Activated CD4-positive, alpha-beta T cell treated with anti-CD3 and anti-CD28 coated beads, Interleukin-2, amount 10 ng/mL, durations not matched to agents 24 days and 14 days (primary cell): ENCODE measurements at regions not wholly inside any gene's neighbourhood (a gene's known extent, or its start where the extent isn't known, plus 50 kb on each side); places are given as distances from the start of the nearest gene placed in this dataset.
"Not testable (repeated sequence)": the region's sequence is repeated elsewhere in the genome, so short reads cannot be mapped to it uniquely, and the experiment has no call there.

Experiments
- DNase-seq: peaks from one replicate; pipeline ENCODE4 v3.0.0; 2022
- H3K27ac Mint-ChIP-seq: one replicate; pipeline ENCODE4 v1.8.0; 2022; ENCODE audit warnings: mild to moderate bottlenecking, mixed read lengths
- H3K27me3 Mint-ChIP-seq: one replicate; pipeline ENCODE4 v1.8.0; 2022; ENCODE audit warnings: mixed read lengths
- H3K36me3 Mint-ChIP-seq: one replicate; pipeline ENCODE4 v1.8.0; 2022; ENCODE audit warnings: low read depth, mild to moderate bottlenecking, mixed read lengths
- H3K4me1 Mint-ChIP-seq: one replicate; pipeline ENCODE4 v1.8.0; 2021; ENCODE audit warnings: mixed read lengths
- H3K4me3 Mint-ChIP-seq: one replicate; pipeline ENCODE4 v1.8.0; 2022; ENCODE audit warnings: mild to moderate bottlenecking, moderate library complexity, mixed read lengths
- H3K9me3 Mint-ChIP-seq: one replicate; pipeline ENCODE4 v1.8.0; 2021; ENCODE audit warnings: mixed read lengths
- intact Hi-C: fragments of 100-400 bp; cut with micrococcal nuclease; formaldehyde crosslinking; loops from one replicate; pipeline ENCODE4 v1.15.1; 2023

DNA sequence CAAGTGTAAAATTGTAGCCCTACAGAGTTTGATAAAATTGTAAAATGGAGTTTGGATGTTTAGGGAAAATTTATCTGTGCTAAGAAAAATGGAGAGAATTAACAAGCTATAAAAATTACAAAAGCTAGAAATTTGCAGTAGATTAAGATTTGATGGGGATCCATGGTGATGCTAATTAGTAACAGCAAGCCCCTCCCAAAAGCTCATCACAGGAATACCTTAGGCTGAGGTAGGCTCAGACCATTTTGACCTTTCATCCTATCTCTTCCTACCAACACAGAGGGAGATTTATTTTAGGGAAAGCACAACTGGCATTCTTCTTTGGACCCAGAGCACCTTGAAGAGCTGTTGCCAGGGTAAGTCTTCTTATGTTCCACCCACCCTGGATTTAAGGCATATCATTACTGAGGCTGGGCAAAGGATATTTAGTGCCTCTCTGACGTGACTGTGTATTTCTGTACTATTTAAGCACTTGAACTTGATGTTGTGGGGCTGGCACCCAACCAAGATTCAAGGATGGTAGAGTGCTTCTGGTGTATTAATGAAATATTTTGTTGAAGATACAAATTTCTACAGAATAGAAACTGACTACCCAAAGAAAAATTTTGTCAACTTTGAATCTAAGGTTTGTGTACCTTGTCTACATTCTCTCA lies 70.8 kb upstream of the SLC39A10 start:
- no peak overlapping the region for H3K27ac Mint-ChIP-seq
- H3K4me1 Mint-ChIP-seq: peaks cover 4% of the 10 kb centered on the region
- DNase-seq: no peak
- H3K9me3 Mint-ChIP-seq: peaks cover 6% of the 10 kb centered on the region
- intact Hi-C loops: no loop called here
- H3K4me3 Mint-ChIP-seq: no peak overlapping the region
- no peaks in the 10 kb centered on the region for H3K27me3 Mint-ChIP-seq
- H3K36me3 Mint-ChIP-seq: peaks cover 1% of the 10 kb centered on the region

DNA sequence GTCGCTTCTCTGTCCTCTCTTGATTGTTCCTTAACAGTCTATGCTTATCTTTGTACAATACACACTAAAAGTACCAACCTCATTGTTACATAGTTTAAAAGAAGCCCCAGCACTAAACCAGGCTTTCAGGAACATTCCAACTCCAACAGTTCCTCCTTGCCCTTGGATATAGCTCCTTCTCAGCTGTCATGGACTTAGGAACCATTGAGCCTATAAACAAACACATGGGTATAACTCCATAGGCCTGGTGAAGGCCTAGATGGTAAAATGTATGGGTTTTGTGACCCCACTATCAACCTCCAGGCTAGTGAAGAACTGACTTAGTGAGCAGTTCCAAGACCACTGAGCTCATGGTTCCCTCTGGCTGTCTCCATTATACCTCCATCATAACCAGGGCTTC lies 74.8 kb upstream of the SLC39A10 start:
- no peak overlapping the region for H3K27ac Mint-ChIP-seq
- H3K4me3 Mint-ChIP-seq: no peak overlapping the region
- intact Hi-C loops: no loop called here
- peaks cover 14% of the 10 kb centered on the region for H3K9me3 Mint-ChIP-seq
- H3K27me3 Mint-ChIP-seq: no peaks in the 10 kb centered on the region
- peaks cover 3% of the 10 kb centered on the region for H3K36me3 Mint-ChIP-seq
- peaks cover 22% of the 10 kb centered on the region for H3K4me1 Mint-ChIP-seq
- DNase-seq: no peak

DNA sequence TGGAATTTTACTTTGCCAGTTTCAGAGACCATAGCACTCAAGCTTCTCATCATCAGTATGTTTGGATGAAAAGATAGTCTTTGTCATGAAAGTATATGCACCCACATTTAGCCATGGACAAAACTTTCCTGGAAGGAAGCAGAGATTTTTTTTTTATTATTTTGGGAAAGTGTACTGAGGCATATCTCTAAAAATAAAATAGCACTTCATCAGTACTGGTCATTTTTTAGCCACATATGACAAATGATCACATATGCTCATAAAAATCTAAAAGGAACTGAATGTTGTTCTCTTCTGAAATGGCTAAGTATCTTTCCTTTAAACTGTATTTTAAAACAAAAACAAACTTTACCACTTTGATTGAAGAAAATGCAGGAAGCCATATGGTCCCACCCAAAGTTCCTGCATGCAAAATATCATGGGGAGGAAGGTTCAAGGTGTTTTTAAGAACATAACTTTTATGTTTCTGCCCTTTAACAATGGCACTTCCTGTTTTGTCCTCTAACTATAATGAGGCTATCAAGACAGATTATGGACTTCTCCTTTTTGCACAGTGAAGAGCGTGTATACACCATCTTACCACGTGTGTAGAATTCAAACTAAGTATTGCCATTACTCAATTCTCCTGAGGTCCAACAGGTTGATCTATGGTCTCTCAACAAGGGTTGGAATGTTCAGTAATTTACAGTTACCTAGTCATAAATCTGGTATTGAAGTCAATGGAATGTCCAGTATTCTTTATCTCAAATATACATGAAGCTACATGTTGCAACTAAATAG lies 77.1 kb upstream of the SLC39A10 start:
- H3K4me3 Mint-ChIP-seq: no peak overlapping the region
- DNase-seq: no peak
- H3K27ac Mint-ChIP-seq: peak overlapping the region; percentile 59
- peaks cover 36% of the 10 kb centered on the region for H3K4me1 Mint-ChIP-seq
- intact Hi-C loops: loop anchor here (5.0 kb wide), 1 partner anchor 48 kb away; no protein-coding TSS in a partner anchor
- H3K27me3 Mint-ChIP-seq: no peaks in the 10 kb centered on the region
- H3K36me3 Mint-ChIP-seq: peaks cover 3% of the 10 kb centered on the region
- peaks cover 14% of the 10 kb centered on the region for H3K9me3 Mint-ChIP-seq

DNA sequence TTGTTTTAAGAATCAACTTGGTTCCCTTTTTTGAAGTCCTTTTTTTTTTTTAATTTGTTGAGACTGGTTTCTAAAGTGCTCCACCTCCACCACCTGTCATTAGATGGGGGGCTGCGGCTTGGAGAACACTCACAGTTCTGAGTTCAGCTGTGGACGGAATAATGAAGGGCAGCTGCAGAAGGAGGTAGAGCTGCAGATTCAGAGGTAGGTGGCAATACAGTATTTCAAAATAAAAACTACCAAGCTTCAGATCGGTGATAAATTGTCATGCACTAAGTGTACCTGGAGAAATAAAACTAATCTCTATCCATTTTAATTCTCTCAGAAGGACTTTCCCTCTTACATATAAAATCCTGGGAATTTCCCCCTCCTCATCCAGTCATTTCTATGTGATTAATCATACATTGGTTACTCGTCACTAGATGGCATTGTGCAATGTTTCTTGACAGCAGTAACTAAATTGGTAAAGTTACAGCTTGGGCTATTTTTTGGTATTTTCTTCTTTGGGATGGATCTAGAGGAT lies 81.1 kb upstream of the SLC39A10 start:
- peaks cover 17% of the 10 kb centered on the region for H3K9me3 Mint-ChIP-seq
- H3K4me1 Mint-ChIP-seq: peaks cover 49% of the 10 kb centered on the region
- intact Hi-C loops: loop anchor here (1.0 to 5.0 kb wide), 3 partner anchors 12 to 84 kb away; no protein-coding TSS in a partner anchor
- no peak for DNase-seq
- H3K36me3 Mint-ChIP-seq: peaks cover 12% of the 10 kb centered on the region
- H3K27ac Mint-ChIP-seq: peak overlapping the region; percentile 40
- H3K27me3 Mint-ChIP-seq: no peaks in the 10 kb centered on the region
- peak overlapping the region; percentile 37 for H3K4me3 Mint-ChIP-seq

DNA sequence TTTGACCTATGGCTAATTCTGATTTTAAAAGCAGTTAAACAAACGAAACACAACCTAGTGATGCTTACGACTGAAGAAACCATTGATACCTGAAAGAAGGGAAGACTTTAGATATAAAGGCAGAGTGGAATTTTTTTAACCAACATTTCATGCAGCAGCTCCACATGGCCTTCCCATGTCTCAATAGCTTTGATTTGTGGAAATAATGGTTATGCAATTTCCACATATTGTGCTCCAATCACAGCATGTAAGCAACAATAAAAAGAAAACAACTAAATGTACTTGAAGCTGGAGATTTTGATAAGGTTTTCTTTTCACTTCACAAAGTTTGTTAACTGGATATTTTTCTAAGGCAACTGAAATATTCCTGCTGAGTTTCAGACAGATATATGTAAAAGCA lies 82.0 kb upstream of the SLC39A10 start:
- Mint-ChIP-seq H3K27me3 (no peaks in the 10 kb centered on the region), H3K36me3 (peaks cover 15% of the 10 kb centered on the region), H3K4me3 (no peak overlapping the region), H3K27ac (no peak overlapping the region), H3K4me1 (peaks cover 51% of the 10 kb centered on the region), H3K9me3 (peaks cover 12% of the 10 kb centered on the region)
- no peak for DNase-seq
- intact Hi-C loops: loop anchor here (5.0 kb wide), 1 partner anchor 43 kb away; no protein-coding TSS in a partner anchor

DNA sequence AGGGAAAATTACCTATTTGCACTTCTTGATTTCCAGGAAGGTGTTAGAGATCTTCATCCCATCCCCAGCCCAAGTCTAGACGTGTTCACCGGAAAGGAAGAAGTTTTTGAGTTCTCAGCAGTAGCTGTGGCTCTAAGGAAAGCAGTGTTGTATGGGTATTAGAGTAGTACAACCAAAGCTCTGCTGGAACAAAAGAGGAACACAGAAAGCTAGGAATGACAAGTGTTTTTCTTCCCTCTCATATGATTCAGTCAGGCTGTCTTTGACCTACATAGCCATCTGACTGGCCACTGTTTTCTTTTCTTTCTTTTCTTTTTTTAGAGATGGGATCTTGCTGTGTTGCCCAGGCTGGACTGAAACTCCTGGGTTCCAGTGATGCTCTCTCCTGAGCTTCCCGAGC lies 82.7 kb upstream of the SLC39A10 start:
- H3K27me3 Mint-ChIP-seq: no peaks in the 10 kb centered on the region
- H3K27ac Mint-ChIP-seq: no peak overlapping the region
- H3K4me1 Mint-ChIP-seq: peaks cover 50% of the 10 kb centered on the region
- intact Hi-C loops: no loop called here
- peaks cover 10% of the 10 kb centered on the region for H3K9me3 Mint-ChIP-seq
- peaks cover 18% of the 10 kb centered on the region for H3K36me3 Mint-ChIP-seq
- H3K4me3 Mint-ChIP-seq: no peak overlapping the region
- DNase-seq: no peak

DNA sequence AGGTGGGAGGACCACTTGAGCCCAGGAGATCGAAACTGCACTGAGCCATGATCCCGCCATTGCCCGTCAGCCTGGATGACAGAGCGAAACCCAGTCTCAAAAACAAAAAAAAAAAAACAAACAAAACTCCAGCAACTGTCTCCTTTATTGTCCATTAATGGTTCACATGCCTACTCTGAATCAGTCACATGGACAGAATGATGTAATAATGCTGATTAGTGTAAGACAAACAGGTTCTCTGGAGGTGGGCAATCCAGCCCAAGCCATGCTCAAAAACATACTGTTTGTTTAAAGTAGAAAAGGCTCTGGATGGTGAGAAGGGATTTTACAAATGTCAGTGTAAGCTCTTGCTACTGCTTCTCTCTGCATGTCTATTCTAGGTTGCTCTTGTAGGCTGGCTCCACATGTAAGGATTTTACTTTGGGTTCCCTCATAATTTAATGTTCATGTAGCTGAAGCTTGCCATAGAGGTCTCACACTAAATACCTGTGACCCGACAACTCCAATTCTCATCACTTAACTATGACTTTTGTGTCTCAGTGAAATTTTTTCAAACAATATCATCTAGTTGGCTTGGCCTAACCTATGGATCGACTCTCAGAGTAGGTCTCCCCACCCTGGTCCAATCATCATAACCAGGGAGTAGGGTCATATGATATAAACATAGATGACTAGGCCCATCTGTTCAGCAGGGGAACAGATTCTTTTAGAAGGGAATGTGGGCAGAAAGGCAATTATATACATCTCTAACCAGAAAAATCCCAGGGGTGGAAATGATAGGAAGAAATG lies 83.9 kb upstream of the SLC39A10 start:
- peaks cover 19% of the 10 kb centered on the region for H3K36me3 Mint-ChIP-seq
- DNase-seq: no peak
- peaks cover 49% of the 10 kb centered on the region for H3K4me1 Mint-ChIP-seq
- H3K27ac Mint-ChIP-seq: peak overlapping the region; percentile 60
- H3K9me3 Mint-ChIP-seq: peaks cover 10% of the 10 kb centered on the region
- H3K4me3 Mint-ChIP-seq: no peak overlapping the region
- no peaks in the 10 kb centered on the region for H3K27me3 Mint-ChIP-seq
- intact Hi-C loops: no loop called here

DNA sequence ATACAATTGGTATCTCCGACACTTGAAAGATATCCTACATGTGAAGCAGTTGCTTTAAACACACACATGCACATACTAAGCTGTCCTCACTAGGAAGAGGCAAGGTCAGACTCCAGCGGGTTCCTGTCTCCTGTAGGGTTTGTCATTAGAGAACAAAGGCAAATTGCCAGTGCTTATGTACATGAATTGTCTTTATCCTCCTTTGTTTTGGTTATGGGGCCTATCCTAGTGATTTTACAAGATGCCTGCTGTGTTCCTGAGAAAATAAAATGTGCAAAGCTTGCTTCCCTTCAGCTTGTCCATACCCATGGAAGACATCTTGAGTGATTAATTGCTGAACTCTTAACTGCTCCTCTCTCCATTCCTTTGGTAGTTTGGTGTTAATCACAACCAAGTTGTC lies 86.7 kb upstream of the SLC39A10 start:
- no peak for DNase-seq
- H3K27me3 Mint-ChIP-seq: no peaks in the 10 kb centered on the region
- H3K27ac Mint-ChIP-seq: no peak overlapping the region
- peaks cover 10% of the 10 kb centered on the region for H3K9me3 Mint-ChIP-seq
- no peak overlapping the region for H3K4me3 Mint-ChIP-seq
- H3K4me1 Mint-ChIP-seq: peaks cover 33% of the 10 kb centered on the region
- intact Hi-C loops: no loop called here
- H3K36me3 Mint-ChIP-seq: peaks cover 19% of the 10 kb centered on the region

DNA sequence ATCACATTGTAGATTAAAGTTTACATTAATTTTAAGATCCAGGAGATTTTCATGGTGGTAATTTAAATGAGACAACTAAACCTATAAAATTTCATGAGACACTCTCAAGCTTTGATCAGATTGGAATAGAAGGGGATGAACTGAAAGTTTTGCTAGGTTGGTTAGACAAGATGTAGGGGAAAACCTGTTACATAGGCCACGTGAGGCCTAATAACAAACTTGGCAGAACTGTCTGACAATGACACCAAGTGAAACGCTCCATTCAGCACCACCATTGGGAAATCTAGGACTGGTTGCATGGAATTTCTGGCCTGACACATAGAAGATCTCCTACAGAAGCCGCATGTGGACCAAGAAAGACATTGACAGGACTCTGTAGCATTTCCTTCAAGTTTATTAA lies 87.8 kb upstream of the SLC39A10 start:
- H3K27ac Mint-ChIP-seq: peak overlapping the region; percentile 24
- intact Hi-C loops: no loop called here
- H3K4me1 Mint-ChIP-seq: peaks cover 32% of the 10 kb centered on the region
- DNase-seq: no peak
- no peak overlapping the region for H3K4me3 Mint-ChIP-seq
- peaks cover 10% of the 10 kb centered on the region for H3K9me3 Mint-ChIP-seq
- H3K27me3 Mint-ChIP-seq: no peaks in the 10 kb centered on the region
- peaks cover 19% of the 10 kb centered on the region for H3K36me3 Mint-ChIP-seq

DNA sequence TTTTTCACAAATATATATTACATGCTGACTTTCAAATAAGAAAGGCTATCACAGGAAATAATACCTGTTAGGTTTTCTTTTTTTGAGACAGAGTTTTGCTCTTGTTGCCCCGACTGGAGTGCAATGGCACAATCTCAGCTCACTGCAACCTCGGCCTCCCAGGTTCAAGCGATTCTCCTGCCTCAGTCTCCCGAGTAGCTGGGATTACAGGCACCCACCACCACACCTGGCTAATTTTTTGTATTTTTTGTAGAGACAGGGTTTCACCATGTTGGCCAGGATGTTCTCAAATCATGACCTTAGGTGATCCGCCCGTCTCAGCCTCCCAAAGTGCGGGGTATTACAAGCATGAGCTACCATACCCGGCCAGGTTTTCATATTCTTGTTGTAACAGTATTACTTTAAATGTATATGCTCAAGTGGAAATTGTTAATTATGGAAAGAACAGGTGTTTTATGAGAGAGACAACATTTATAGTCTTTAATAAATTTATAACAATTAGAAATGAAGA lies 92.3 kb upstream of the SLC39A10 start:
- DNase-seq: peak; percentile 59
- not testable (repeated sequence) for H3K27me3 Mint-ChIP-seq, H3K9me3 Mint-ChIP-seq, H3K36me3 Mint-ChIP-seq, H3K4me3 Mint-ChIP-seq
- Mint-ChIP-seq H3K4me1 (peaks cover 42% of the 10 kb centered on the region), H3K27ac (peak overlapping the region; percentile 92)
- intact Hi-C loops: loop anchor here (1.0 to 5.0 kb wide), 9 partner anchors 12 to 598 kb away; no protein-coding TSS in a partner anchor

DNA sequence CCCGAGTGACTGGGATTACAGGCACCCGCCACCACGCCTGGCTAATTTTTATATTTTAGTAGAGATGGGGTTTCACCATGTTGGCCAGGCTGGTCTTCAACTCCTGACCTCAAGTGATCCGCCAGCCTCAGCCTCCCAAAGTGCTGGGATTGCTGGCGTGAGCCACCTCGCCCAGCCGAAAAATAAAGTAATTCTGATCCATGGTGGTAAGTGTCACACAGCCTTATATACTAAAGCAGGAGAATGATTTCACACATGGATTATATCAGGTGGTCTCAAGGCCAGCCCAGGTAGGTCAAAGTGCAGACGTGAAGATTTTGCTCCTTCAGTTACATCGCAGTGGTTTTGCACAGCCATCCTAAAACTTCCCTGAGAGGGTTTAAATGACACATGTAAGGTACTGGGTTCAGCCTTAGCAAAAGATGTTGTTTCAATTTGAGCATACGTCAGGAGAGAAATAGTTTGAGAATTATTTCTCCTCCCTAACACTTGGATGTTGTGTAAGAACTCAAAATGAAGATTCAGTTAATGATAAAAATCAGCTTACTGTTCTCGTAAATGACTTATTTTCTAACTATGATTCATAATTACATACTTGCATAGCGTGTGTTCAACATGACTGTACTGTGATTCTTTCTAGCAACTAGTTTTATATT lies 93.0 kb upstream of the SLC39A10 start:
- peak; percentile 80 for DNase-seq
- Mint-ChIP-seq H3K36me3 (no peaks in the 10 kb centered on the region), H3K4me3 (peak overlapping the region; percentile 65), H3K4me1 (peaks cover 41% of the 10 kb centered on the region), H3K27ac (peak overlapping the region; percentile 92), H3K9me3 (peaks cover 3% of the 10 kb centered on the region), H3K27me3 (no peaks in the 10 kb centered on the region)
- intact Hi-C loops: loop anchor here (1.0 to 5.0 kb wide), 9 partner anchors 12 to 598 kb away; no protein-coding TSS in a partner anchor

DNA sequence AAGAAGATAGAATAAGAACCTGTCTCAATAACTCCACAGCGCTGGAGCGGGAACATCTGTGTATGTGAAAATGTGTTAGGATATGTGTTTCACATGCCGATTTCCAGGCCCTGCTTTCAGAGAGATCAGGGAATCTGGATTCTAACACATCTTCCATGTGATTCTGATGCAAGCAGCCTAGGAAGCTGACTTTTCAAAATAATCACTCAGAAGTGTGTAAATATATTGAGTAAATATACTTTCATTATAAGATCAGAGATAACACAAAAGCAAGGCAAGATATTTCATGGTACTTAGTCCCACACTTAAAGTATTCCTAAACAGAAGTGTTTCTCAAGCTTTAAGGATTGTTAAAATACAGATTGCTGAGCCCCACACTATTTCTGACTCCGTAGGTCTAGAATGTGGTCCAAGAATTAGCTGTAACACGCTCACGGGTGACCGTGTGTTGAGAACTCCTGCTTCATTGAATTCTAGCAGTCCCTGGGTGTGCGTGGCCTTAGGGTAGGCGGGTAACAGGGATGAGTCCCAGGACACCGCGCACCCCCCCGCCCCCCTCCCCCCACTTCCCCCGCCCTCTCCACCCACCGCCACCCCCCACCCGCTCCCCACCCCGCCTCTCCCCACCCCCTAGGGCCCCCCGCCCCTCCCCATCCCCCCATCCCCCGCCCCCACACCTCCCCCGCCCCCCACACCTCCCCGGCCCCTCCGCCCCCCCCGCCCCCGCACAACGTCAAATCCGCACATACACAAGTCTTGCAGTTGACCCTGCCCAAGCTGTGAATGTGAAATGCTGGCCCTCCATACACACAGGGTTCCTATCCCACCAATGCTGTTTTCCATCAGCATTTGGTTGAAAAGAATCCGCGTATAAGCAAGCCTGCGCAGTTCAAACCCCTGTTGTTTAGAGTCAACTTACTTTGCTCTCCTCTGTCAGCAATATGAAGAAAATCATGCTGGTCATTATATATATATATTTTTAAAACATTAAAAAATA lies 94.2 kb upstream of the SLC39A10 start:
- H3K27ac Mint-ChIP-seq: peak overlapping the region; percentile 97
- peaks cover 48% of the 10 kb centered on the region for H3K4me1 Mint-ChIP-seq
- H3K27me3 Mint-ChIP-seq: no peaks in the 10 kb centered on the region
- peak; percentile 68 for DNase-seq
- intact Hi-C loops: loop anchor here (5.0 kb wide), 3 partner anchors 201 to 599 kb away; no protein-coding TSS in a partner anchor
- H3K36me3 Mint-ChIP-seq: peaks cover 2% of the 10 kb centered on the region
- H3K9me3 Mint-ChIP-seq: peaks cover 10% of the 10 kb centered on the region
- peak overlapping the region; percentile 80 for H3K4me3 Mint-ChIP-seq
